ENCODE measurements at regions not wholly inside any gene's neighbourhood (a gene's known extent, or its start where the extent isn't known, plus 50 kb on each side); places are given as distances from the start of the nearest gene placed in this dataset.

DNA sequence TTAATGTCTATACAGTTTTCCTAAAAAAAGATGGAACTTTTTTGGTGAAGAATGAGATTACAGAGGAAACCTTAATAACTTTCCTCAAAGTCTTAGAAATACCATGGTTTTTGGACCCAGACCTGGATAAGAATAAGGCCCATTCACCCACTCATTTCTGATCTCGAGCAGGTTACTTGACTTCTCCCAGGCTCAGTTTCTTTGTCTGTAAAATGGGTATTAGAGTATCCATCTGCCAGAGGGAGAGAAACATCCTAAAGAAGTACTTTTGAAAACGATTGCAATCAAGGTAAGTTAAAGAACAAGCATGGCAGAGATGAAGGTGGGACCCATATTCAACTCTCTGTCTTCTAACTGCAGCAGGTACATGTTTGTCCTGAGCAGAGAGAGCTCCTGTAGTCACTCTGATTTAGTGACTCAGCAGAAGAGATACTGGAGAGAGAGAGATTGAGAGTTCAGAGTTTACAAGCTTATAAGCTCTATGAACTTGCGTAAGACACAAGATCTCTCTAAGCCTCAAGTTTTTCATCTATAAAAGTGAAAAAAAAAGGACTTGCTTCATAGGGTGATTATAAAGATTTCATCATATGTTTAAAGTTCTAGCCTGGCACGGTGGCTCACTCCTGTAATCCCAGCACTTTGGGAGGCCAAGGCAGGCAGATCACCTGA, 379.4 kb upstream of the SGCD start:
- H3F3A ChIP-seq (ENCODE audit: insufficient read depth, low read length): no peaks in the 10 kb centered on the region
- H4K20me1 ChIP-seq (ENCODE audit: insufficient read depth, low read length): no peaks in the 10 kb centered on the region
- no peak for DNase-seq
- H3K9me3 ChIP-seq (replicated peaks; ENCODE audit: insufficient read depth, low read length): no peaks in the 10 kb centered on the region
- H3K4me3 ChIP-seq (ENCODE audit: low read length): no peak overlapping the region
- H3K27me3 ChIP-seq (replicated peaks; ENCODE audit: insufficient read depth, low read length): no peaks in the 10 kb centered on the region
- H2AFZ ChIP-seq (ENCODE audit: low read length): no peak overlapping the region
- H3K4me1 ChIP-seq (ENCODE audit: low read length): no peaks in the 10 kb centered on the region
- TF ChIP-seq, protein P1, sequence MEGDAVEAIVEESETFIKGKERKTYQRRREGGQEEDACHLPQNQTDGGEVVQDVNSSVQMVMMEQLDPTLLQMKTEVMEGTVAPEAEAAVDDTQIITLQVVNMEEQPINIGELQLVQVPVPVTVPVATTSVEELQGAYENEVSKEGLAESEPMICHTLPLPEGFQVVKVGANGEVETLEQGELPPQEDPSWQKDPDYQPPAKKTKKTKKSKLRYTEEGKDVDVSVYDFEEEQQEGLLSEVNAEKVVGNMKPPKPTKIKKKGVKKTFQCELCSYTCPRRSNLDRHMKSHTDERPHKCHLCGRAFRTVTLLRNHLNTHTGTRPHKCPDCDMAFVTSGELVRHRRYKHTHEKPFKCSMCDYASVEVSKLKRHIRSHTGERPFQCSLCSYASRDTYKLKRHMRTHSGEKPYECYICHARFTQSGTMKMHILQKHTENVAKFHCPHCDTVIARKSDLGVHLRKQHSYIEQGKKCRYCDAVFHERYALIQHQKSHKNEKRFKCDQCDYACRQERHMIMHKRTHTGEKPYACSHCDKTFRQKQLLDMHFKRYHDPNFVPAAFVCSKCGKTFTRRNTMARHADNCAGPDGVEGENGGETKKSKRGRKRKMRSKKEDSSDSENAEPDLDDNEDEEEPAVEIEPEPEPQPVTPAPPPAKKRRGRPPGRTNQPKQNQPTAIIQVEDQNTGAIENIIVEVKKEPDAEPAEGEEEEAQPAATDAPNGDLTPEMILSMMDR (IDR thresholded peaks at IDR 0.05; ENCODE audit: low read length): no peak
- TF ChIP-seq EZH2 (optimal IDR thresholded peaks at IDR 0.05; ENCODE audit: low read depth, low read length) (no peak), EZH2phosphoT487 (IDR thresholded peaks at IDR 0.05; ENCODE audit: low read length) (no peak)
- H3K27ac ChIP-seq (ENCODE audit: low read length): no peak overlapping the region
- no peak overlapping the region for H3K9ac ChIP-seq (ENCODE audit: low read length)
- no peaks in the 10 kb centered on the region for H3K9me2 ChIP-seq (replicated peaks; ENCODE audit: insufficient read depth, low read length)
- no peaks in the 10 kb centered on the region for H3K36me3 ChIP-seq (replicated peaks; ENCODE audit: insufficient read depth, low read length)
- H3K4me2 ChIP-seq (ENCODE audit: low read depth, low read length): no peak overlapping the region
- H3K79me2 ChIP-seq (ENCODE audit: low read length): no peaks in the 10 kb centered on the region

DNA sequence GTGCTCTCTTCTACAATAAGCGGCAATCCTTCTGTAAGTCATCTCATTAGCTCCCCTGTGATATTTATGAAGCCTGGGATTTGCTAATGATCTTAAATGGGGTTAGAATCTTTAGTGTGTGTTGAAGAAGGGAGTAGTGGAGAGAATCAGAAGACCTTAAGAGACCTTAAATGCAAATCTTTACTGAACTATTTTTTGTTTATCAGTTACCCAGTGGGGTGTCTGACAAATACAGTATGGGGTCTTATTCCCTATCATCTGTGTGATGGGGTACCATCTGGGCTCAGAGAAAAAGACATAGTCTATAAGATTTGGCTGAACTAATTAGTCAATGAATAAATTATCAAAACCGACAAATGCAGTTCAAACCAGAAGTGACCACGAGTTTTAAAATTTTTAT, 378.4 kb upstream of the SGCD start:
- Histone ChIP-seq H3K79me2 (ENCODE audit: low read length) (no peaks in the 10 kb centered on the region), H2AFZ (ENCODE audit: low read length) (no peak overlapping the region), H3K4me2 (ENCODE audit: low read depth, low read length) (no peak overlapping the region), H3K9me2 (replicated peaks; ENCODE audit: insufficient read depth, low read length) (no peaks in the 10 kb centered on the region), H3K9ac (ENCODE audit: low read length) (no peak overlapping the region), H3K27ac (ENCODE audit: low read length) (no peak overlapping the region), H4K20me1 (ENCODE audit: insufficient read depth, low read length) (no peaks in the 10 kb centered on the region), H3F3A (ENCODE audit: insufficient read depth, low read length) (no peaks in the 10 kb centered on the region), H3K9me3 (replicated peaks; ENCODE audit: insufficient read depth, low read length) (no peaks in the 10 kb centered on the region), H3K4me1 (ENCODE audit: low read length) (no peaks in the 10 kb centered on the region), H3K36me3 (replicated peaks; ENCODE audit: insufficient read depth, low read length) (no peaks in the 10 kb centered on the region), H3K4me3 (ENCODE audit: low read length) (no peak overlapping the region), H3K27me3 (replicated peaks; ENCODE audit: insufficient read depth, low read length) (no peaks in the 10 kb centered on the region)
- no peak for TF ChIP-seq EZH2phosphoT487 (IDR thresholded peaks at IDR 0.05; ENCODE audit: low read length)
- no peak for TF ChIP-seq EZH2 (optimal IDR thresholded peaks at IDR 0.05; ENCODE audit: low read depth, low read length)
- TF ChIP-seq, protein P1 (IDR thresholded peaks at IDR 0.05; ENCODE audit: low read length): no peak
- DNase-seq: no peak

DNA sequence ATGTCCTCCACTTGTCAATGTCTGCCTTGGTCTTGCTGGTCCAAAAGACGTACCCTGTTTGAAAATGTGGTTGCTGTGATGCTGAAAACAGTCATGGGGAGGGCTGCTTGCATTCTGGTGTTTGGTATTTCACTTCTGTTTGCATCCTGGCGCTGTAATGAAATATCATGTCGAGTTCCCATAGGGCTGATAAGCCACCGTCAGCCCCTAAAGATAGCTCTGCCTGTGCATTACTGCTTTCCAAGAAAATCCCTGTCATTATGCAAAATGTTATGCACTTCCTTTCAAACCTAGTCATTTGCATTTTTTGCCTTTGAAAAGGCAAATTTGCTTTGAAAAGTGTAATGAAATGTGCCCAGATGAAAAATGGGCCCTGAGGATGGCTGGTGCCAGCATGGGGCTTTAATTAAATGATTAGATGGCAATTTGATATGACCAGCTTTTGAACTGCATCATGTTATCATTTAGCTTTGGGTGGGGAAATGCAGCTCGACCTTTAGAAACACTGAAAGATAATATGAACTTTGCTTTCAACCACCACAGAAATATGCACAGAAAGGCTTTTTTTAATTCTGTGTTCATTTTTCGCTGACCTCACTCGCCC, 374.4 kb upstream of the SGCD start:
- no peaks in the 10 kb centered on the region for H3K27me3 ChIP-seq (replicated peaks; ENCODE audit: insufficient read depth, low read length)
- H3F3A ChIP-seq (ENCODE audit: insufficient read depth, low read length): no peaks in the 10 kb centered on the region
- TF ChIP-seq, protein P1 (IDR thresholded peaks at IDR 0.05; ENCODE audit: low read length): no peak
- TF ChIP-seq EZH2 (optimal IDR thresholded peaks at IDR 0.05; ENCODE audit: low read depth, low read length): no peak
- no peak overlapping the region for H2AFZ ChIP-seq (ENCODE audit: low read length)
- DNase-seq: no peak
- no peaks in the 10 kb centered on the region for H4K20me1 ChIP-seq (ENCODE audit: insufficient read depth, low read length)
- no peak overlapping the region for H3K4me3 ChIP-seq (ENCODE audit: low read length)
- H3K36me3 ChIP-seq (replicated peaks; ENCODE audit: insufficient read depth, low read length): no peaks in the 10 kb centered on the region
- H3K9me2 ChIP-seq (replicated peaks; ENCODE audit: insufficient read depth, low read length): no peaks in the 10 kb centered on the region
- H3K79me2 ChIP-seq (ENCODE audit: low read length): no peaks in the 10 kb centered on the region
- no peak overlapping the region for H3K4me2 ChIP-seq (ENCODE audit: low read depth, low read length)
- no peak overlapping the region for H3K9ac ChIP-seq (ENCODE audit: low read length)
- no peaks in the 10 kb centered on the region for H3K9me3 ChIP-seq (replicated peaks; ENCODE audit: insufficient read depth, low read length)
- H3K27ac ChIP-seq (ENCODE audit: low read length): no peak overlapping the region
- H3K4me1 ChIP-seq (ENCODE audit: low read length): no peaks in the 10 kb centered on the region

Data from MM.1S (cell line).